GM18526 (cell line): ENCODE measurements at regions not wholly inside any gene's neighbourhood (a gene's known extent, or its start where the extent isn't known, plus 50 kb on each side); places are given as distances from the start of the nearest gene placed in this dataset.

Experiments
- POLR2A ChIP-seq: IDR thresholded peaks from 3 replicates; pipeline ENCODE4 v1.6.1; 2011; ENCODE audit not compliant: insufficient read length; ENCODE audit errors: extremely low read depth

DNA sequence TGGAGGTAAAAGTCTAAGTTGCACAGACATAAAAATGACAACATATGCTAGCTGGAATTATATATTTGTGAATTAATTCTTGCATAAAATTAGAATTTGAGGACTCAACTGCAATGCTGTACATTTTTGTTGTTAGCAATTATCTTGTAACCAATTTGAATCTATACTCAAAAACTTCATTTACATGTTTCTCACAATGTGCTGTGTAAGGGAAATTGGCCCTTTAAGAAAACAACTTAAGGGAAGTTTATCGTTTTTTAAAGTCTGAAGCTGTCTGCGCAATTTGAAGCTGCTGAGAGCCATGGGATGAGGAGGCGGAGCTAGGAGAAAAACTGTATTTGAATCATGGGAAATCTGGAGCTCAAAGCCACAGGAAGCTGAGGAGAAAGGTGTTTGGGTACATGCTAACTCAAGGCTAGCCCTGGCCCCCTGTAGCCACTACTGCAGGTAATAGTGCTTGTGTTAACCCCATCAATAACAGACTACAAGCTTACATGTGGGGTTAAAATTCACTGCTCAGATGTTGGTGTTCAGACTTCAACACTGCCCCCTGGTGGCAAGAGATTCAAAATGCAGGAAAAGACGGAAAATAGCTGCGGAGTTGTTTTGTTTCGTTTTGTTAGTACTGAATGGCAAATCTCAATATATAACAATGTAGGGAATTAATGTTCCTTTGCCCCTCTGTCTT, 126.1 kb downstream of the BRD1 start:
- TF ChIP-seq POLR2A, result no peak

DNA sequence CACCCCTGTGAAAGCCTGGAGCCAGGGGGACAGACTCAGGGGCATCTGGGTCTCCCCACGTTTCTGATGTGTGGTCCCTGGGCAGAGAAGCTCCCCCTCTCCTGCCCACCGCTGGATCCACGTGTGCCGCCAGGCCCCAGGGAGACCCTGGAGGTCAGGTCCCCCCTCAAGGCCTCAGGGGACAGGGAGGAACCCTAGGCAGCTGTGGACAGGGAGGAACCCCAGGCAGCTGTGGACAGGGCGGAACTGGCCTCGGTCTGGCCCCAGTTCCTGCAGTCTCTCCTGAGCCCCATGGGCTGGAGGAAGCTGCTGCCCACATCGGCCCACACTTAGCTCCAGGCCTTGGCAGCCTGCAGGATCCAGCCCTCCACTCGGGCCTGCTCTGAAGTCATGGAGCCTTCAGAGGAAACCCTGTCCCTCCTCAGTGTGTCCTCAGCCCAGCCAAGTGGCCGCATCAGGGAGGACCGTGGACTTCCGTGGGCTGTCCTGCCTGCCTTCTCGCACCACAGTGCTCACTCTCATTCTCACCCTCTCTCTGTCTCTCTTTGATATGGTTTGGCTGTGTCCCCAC, 127.7 kb downstream of the BRD1 start:
- no peak for TF ChIP-seq POLR2A

DNA sequence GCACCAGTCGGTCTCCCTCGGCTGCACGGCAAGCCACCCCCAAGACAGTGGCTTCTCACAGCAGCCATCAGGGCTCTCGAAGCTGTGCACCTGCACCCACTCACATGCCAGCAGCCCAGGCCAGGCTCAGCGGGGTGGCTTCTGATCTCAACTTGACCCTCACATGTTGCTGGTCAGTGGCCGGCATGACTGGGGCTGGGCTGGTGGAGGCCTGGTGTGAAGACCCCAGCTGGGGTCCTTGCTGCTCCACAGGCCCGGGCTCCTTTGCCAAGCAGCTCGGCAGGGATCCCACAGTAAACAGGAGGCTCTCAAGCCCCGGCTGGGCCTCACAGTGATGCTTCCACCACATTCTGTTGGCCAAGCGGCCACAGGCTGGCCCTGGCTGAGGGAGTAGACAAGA, 128.2 kb downstream of the BRD1 start:
- no peak for TF ChIP-seq POLR2A

DNA sequence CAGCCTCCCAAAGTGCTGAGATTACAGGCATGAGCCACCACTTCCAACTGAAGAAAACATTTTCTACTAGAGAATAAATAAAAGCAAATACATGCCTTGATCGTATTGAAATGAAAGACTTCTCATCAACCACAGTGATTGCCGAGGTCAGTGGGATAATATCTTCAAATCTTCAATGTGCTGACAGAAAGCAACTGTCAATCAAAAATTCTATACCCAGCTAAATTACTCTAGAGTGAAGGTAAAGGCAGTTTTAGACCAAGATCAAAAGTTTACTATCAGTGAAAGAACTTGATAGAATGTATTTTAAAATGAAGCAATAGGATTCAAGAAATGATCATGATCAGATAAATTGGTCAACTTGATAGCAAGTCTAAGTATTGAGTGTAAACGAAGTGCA, 130.6 kb downstream of the BRD1 start:
- no peak for TF ChIP-seq POLR2A

DNA sequence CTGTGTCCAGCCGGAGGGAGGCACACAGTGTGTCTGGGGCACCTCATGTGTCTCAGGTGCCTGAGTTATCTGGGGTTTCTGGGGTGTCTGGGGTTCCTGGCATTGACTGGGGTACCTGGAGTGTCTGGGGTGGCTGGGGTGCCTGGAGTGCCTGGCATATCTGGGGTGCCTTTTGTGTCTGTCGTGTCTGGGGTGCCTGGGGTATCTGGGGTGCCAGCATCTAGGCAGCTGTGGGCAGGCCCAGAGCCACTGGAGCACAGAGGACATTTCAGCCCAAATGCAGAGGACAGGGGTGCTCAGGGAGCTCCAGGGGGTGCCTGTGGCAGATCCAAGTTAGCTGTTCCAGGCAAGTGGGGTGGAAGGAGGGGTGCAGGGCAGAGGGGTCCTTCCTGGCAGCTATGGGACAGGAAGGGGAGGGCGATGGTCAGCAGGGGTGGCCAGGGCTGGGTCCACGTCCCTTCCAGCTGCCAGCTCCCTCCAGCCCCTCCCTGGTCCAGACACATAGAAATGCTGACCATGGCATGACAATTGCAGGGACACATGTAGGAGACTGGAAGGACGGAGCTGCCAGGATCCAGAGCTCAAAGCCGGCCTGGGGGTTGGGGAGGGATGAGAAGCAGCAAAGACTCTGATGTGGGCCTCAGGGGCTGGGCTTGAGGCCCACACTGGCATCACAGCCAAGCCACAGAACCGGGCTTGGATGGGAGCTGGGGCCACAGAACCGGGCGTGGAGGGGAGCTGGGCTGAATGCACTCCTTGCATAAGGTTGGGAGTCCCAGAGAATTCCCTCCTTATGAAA, 133.0 kb downstream of the BRD1 start:
- no peak for TF ChIP-seq POLR2A

DNA sequence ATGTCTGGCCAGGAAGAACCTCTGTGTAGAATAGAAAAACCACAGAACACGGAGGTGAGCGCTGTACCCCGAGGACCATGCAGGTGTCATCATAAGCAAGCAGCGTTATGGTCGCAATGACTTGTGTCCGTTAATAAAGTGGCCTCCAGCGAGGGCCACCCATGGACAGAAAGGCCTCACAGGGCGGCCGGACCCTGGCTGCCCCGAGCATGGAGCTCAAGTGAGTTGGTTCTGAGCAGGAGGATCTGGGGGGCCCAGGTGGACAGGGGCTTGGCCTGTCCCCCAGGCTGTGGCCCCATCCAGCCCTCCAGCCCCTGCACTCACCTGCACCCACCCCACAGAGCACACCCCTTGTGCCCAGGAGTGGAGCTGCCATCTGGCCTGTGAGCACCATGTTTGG, 133.8 kb downstream of the BRD1 start:
- no peak for TF ChIP-seq POLR2A

DNA sequence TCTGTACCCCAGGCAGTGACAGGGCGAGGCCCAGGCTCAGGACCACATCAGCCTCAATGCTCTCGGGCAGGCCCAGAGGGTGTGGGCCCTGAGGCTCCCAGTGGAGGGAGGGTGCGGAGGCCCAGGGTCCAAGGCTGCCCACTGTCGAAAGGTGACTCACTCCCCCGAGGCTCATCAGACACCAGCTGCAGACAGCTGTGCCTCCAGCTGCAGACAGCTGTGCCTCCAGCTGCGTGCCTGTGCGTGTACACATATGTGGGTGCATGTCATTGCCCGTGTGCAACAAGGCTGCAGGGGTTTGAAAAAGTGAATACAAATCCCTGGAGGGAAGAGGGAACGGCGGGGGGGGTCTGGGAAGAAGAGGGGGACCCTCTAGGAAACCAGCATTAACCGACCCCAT, 134.3 kb downstream of the BRD1 start:
- no peak for TF ChIP-seq POLR2A

DNA sequence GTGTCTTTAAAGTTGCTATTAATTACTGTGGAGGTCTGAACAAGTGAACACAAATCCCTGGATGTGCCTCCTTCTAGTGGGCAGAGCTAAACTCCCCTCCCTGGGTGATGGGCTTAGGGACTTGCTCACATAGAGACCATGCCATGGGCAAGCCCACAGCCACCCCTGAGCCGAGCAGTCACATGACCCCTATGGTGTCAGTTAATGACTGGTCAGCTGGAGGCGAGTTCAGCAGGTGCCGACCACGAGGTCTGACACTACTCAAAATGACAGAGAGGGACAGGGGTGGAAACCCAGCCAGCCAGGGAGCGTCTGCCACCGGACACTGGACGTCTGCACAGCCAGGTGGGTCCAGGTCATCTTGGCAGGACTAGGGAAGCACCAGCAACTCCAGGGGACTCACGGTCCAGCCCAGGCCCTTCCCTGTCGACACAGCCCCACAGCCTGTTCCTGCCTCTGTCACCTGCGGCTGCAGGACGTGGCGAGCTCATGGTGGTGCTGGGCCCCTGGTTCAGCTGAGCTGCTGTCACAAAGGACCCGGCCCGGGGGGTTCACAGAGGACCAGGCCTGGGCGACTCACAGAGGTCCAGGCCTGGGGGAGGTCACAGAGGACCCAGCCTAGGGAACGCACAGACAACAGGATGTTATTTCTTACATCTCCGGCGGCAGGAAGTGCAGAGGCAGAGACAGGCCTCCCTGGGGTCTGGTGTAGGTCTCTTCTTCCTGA, 135.0 kb downstream of the BRD1 start:
- no peak for TF ChIP-seq POLR2A

DNA sequence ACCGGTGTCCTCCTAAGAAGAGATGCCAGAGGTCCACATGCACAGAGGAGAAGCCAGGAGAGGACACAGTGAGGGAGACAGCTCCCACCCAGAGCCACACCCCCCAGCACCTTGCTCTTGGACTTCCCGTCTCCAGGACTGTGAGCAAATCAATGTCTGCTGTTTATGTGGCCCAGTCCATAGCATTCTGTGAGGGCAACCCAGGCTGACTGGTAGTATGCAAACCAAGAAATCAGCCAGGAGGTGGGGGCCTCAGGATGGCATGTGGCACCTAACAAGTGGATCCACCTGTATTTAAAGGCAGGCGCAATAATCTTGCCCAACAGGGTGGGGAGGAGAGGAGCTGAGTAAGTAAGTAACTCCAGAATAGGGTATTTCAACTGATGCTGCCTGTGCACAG, 136.4 kb downstream of the BRD1 start:
- TF ChIP-seq POLR2A, result no peak

DNA sequence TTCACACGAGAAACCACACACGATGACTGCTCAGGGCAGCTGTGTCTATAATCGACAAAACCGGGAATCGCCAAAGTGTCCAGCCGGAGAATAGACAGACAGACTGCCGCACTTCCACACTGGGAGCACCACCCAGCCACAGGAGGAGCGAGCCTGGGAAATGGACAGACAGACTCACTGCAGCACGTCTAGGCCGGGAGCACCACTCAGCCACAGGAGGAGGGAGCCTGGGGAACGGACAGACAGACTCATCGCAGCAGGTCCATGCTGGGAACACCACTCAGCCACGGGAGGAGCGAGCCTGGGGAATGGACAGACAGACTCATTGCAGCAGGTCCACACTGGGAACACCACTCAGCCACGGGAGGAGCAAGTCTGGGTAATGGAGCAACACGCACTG, 137.2 kb downstream of the BRD1 start:
- TF ChIP-seq POLR2A, result no peak

DNA sequence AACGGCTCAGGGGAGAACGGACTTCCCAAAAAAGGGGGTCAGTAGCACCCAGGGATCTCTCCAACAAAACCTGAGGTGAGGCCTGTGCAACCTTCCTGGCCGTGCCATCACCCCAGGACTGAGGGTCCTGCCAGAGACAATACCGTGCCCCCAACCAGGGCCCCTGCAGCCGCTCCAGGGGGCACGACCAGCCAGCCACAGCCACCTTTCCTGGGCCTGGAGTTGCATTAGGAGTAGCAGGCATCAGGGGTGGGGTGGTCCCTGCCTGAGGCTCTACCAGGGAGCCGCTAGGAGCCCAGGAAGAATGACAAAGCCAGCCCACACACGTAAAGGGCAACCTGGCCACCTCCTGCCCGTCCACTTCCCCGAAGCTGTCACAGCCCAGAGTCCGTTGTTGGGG, 137.8 kb downstream of the BRD1 start:
- no peak for TF ChIP-seq POLR2A

DNA sequence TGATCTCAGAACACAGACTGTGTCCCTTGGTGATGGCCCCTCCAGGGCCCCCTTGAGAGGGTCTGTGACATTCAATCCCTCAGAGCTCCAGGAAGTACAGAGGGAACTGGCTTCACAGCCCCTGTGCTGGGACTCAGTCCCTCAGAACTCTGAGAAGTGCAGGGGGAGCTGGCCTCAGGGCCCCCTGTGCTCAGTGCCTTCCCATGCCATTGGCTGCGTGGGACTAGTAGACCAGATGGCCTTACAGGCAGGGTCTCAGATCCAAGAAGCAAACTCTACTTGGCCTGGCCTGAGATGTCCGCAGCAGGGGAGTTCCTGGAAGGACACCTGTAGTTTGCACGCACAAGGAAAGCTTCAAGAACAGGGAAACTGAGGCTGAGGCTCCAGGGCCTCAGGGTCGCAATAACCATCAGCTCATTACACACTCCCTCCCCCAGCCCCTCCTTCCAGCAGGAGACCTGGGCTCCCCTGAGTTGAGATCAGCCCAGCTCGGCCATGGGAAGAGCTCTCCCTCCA, 138.4 kb downstream of the BRD1 start:
- TF ChIP-seq POLR2A, result no peak

DNA sequence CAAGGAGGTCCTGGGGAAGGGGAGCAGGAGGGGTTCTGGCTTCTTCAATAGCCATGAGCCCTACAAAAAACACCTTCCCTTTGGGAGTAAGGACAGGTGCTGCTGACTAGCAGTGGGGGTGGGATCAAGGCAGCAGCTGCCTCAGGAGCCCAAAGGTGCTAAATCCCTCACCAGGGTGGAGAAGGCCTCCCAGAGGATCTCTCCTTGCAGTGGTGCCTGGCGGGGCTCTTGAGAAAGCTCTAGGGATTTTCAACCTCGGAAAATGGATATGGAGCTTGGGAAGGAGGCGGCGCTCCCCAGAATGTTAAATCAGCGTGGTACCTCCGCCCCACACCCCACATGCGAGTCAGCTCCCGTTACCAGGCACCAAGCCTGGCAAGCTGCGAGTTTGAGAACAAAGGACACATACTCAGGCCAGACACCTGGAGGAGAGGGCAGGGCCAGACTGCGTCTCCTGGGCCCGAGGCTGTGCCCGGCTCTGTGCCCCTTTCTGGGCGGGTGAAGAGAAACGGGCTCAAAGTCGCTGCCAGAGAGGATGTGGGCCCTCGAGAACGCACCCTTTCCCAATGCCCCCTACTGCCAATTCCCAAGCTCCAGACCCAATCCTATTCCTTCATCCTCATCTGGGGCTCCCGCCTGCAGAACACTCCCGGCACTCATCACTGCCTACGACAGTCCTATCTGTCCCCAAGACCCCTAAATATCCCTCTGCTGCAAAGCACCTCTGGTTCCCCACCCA, 139.0 kb downstream of the BRD1 start:
- TF ChIP-seq POLR2A, result no peak

DNA sequence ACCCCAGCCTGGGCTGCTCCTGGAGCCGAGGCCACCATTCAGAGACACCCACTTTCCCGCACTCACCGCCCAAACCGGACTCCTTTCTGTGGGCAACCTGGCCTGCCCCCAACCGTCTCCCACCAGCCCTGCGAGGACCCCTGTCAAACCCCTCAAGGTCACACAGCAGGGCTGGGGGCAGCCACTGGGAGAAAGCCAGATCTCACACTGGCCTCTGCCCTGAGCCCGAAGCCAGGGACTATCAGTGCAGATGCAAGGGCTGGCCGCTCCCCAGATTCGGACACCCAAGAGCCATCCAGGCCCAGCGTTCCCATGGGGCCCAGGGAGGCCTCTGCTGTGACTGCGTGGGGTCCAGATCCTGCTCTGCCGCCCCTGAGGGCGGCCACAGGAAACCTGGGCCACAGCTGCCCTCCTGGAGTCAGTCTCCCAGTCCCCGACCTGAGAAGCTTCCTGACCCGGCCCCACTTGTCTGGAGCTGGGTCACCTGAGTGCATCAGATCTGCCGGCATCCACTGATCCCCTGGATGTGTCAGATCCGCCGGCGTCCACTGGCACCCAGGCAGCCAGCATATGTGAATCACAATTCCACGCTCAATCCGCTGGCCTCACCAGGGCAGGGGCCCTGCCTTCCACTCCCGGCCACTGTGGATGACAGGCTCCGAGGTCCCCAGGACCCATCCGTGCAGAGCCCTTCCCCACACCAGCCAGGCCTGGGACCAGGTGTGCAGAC, 139.7 kb downstream of the BRD1 start:
- TF ChIP-seq POLR2A, result no peak
